Transverse colon (tissue), 4 donors: ENCODE measurements at regions not wholly inside any gene's neighbourhood (a gene's known extent, or its start where the extent isn't known, plus 50 kb on each side); places are given as distances from the start of the nearest gene placed in this dataset.

Source experiments
- DNase-seq: peaks from one replicate; pipeline ENCODE4 v3.0.0-alpha.2; 2019
- H3K27ac ChIP-seq, 4 donors: fragments of 200-600 bp; sonication (generic); 2 replicates each; pipeline ENCODE4 v1.5.1; 2016 to 2018; ENCODE audit warnings: inconsistent platforms in 4 of 4
- H3K27me3 ChIP-seq: fragments of 200-600 bp; sonication (generic); 2 replicates; pipeline ENCODE4 v1.5.1; 2017; ENCODE audit warnings: inconsistent platforms
- H3K36me3 ChIP-seq, 4 donors: fragments of 200-600 bp; sonication (generic); 2 replicates each; pipeline ENCODE4 v1.5.1; 2017 to 2019; ENCODE audit warnings: inconsistent platforms in 4 of 4
- H3K4me1 ChIP-seq, 4 donors: fragments of 200-600 bp; sonication (generic); 2 replicates each; pipeline ENCODE4 v1.5.1; 2017 to 2020; ENCODE audit warnings: inconsistent platforms in 4 of 4
- H3K4me3 ChIP-seq, 4 donors: fragments of 200-600 bp; sonication (generic); 1 replicate in 1 of 4; 2 replicates in 3 of 4; pipeline versions ENCODE4 v1.5.1 to v1.6.1; 2017 to 2019; ENCODE audit warnings: inconsistent platforms in 4 of 4
- H3K9me3 ChIP-seq, 2 donors: fragments of 200-600 bp; sonication (generic); 2 replicates each; pipeline ENCODE4 v1.5.1; 2017 to 2019; ENCODE audit warnings: inconsistent platforms in 2 of 2
- CTCF ChIP-seq, 5 experiments: fragments of 200-600 bp in 3 of 5; fragments of 450-650 bp in 2 of 5; sonication (generic) in 3 of 5; IDR thresholded peaks; 1 replicate in 2 of 5; 2 replicates in 3 of 5; pipeline ENCODE4 v1.5.1; 2016 to 2017; ENCODE audit warnings: antibody characterized with exemption in 5 of 5, inconsistent platforms in 3 of 5, mild to moderate bottlenecking in 2 of 5, moderate library complexity in 1 of 5
- EP300 ChIP-seq: sonication (generic); formaldehyde crosslinking; IDR thresholded peaks from one replicate; pipeline ENCODE4 v1.6.1; 2017; ENCODE audit warnings: antibody characterized with exemption, low read depth
- POLR2A ChIP-seq: fragments of 450-650 bp; IDR thresholded peaks from one replicate; pipeline ENCODE4 v1.6.1; 2016; ENCODE audit warnings: antibody characterized with exemption, mild to moderate bottlenecking, moderate library complexity
- POLR2AphosphoS5 ChIP-seq, 3 donors: sonication (generic); formaldehyde crosslinking; IDR thresholded peaks; one replicate each; pipeline ENCODE4 v1.6.1; 2016; ENCODE audit warnings: antibody characterized with exemption in 3 of 3
- WGBS, 2 donors: methylation state at CpG; one replicate each; pipeline ENCODE4 v1.1.5; 2018; ENCODE audit warnings: low coverage in 1 of 2; 5-methylcytosine and 5-hydroxymethylcytosine counted together
- in situ Hi-C, 4 donors: fragments of 200-750 bp; cut with MboI; loops; one replicate each; pipeline versions ENCODE4 v1.15.0 to v1.15.1; 2017; ENCODE audit warnings: low sequenced_read_pairs in 3 of 4, low pct_ligation_motif_present in 1 of 4, low pct_unique_long_range_greater_than_20kb in 1 of 4
- intact Hi-C: fragments of 100-400 bp; cut with DNase I; formaldehyde crosslinking; loops from one replicate; pipeline ENCODE4 v1.15.1; 2023; ENCODE audit warnings: low total_unique reads

GRCh38 chr4:75308049-75308448 lies 206.2 kb downstream of the RCHY1 start:
- no peak for DNase-seq

GRCh38 chr4:75306506-75306905 lies 207.7 kb downstream of the RCHY1 start:
- Histone ChIP-seq H3K4me3 (no peak overlapping the region), H3K4me1 (no peaks in the 10 kb centered on the region), H3K27ac (no peak overlapping the region), H3K27me3 (no peaks in the 10 kb centered on the region), H3K36me3 (no peaks in the 10 kb centered on the region), H3K9me3 (peaks cover 0 to 3% of the 10 kb centered on the region in 2 donors)
- TF ChIP-seq POLR2A (no peak), POLR2AphosphoS5 (IDR thresholded peaks at IDR 0.05) (no peak), CTCF (IDR thresholded peaks at IDR 0.05) (no peak), EP300 (no peak)
- 75 to 85% methylated on average over 3 of the region's 3 CpGs for WGBS, 2 donors
- in situ Hi-C loops (no loop called here), intact Hi-C loops (no loop called here)
- no peak for DNase-seq

More at GRCh38 chr4:75308049-75308448, 206.2 kb downstream of the RCHY1 start:
- 75 to 83% methylated on average over 1 of the region's 1 CpG for WGBS, 2 donors
- intact Hi-C loops (no loop called here), in situ Hi-C loops (no loop called here)
- no peak for TF ChIP-seq POLR2A
- TF ChIP-seq CTCF (IDR thresholded peaks at IDR 0.05), result no peak
- no peak for TF ChIP-seq EP300
- TF ChIP-seq POLR2AphosphoS5 (IDR thresholded peaks at IDR 0.05), result no peak
- Histone ChIP-seq H3K36me3 (no peaks in the 10 kb centered on the region), H3K9me3 (peaks cover 0 to 3% of the 10 kb centered on the region in 2 donors), H3K27ac (no peak overlapping the region), H3K27me3 (no peaks in the 10 kb centered on the region), H3K4me1 (no peaks in the 10 kb centered on the region), H3K4me3 (no peak overlapping the region)

- no peaks in the 10 kb centered on the region for H3K36me3 ChIP-seq
- H3K4me1 ChIP-seq, result no peaks in the 10 kb centered on the region
- H3K27ac ChIP-seq, result no peak overlapping the region
- DNase-seq, result no peak
- H3K4me3 ChIP-seq, result no peak overlapping the region
- no peaks in the 10 kb centered on the region for H3K27me3 ChIP-seq
- WGBS, 2 donors, result 79% methylated on average over 2 of the region's 2 CpGs; no CpG with 5 or more reads in 1 of the 2 donors
- in situ Hi-C loops (no loop called here), intact Hi-C loops (no loop called here)
- TF ChIP-seq POLR2A (no peak), EP300 (no peak), CTCF (IDR thresholded peaks at IDR 0.05) (no peak), POLR2AphosphoS5 (IDR thresholded peaks at IDR 0.05) (no peak)
- H3K9me3 ChIP-seq, result no peaks in the 10 kb centered on the region
Measured at GRCh38 chr4:75302648-75303047, 211.6 kb downstream of the RCHY1 start.

- Histone ChIP-seq H3K27ac (no peak overlapping the region), H3K27me3 (no peaks in the 10 kb centered on the region), H3K4me1 (peaks cover 0 to 15% (median 9%) of the 10 kb centered on the region in 4 donors), H3K4me3 (no peak overlapping the region), H3K9me3 (no peaks in the 10 kb centered on the region), H3K36me3 (no peaks in the 10 kb centered on the region)
- in situ Hi-C loops (loop anchor here in 1 of 4 donors (10.0 kb wide), 1 partner anchor 355 kb away; the partner anchor contains the start of gene PARM1), intact Hi-C loops (no loop called here)
- WGBS, 2 donors, result 38 to 48% methylated on average over 2 to 7 of the region's 7 CpGs
- TF ChIP-seq POLR2A (no peak), CTCF (IDR thresholded peaks at IDR 0.05) (peak; percentile 33 to 64 (median 47)), EP300 (no peak), POLR2AphosphoS5 (IDR thresholded peaks at IDR 0.05) (no peak)
- DNase-seq, result peak; percentile 14
Measured at GRCh38 chr4:75289914-75290582, 224.2 kb downstream of the RCHY1 start.
